ENCODE measurements at regions not wholly inside any gene's neighbourhood (a gene's known extent, or its start where the extent isn't known, plus 50 kb on each side); places are given as distances from the start of the nearest gene placed in this dataset.

GRCh38 chr2:220356076-220356475, 728.6 kb downstream of the SLC4A3 start:
- Histone ChIP-seq H3K56ac (ENCODE audit: insufficient read length, low read depth, low read length) (no peak overlapping the region), H3K79me2 (ENCODE audit: insufficient read depth, low read length) (no peaks in the 10 kb centered on the region), H4K20me1 (ENCODE audit: control insufficient read depth, insufficient read depth, insufficient read length) (no peaks in the 10 kb centered on the region), H3K23ac (ENCODE audit: insufficient read length, low read depth, low read length) (no peak overlapping the region), H3K27ac (ENCODE audit: insufficient read length, low read depth, low read length) (no peak overlapping the region), H2AK5ac (ENCODE audit: insufficient read length, low read length) (no peak overlapping the region), H2BK20ac (ENCODE audit: low read depth, low read length, poor library complexity, severe bottlenecking) (no peak overlapping the region), H3K4me2 (ENCODE audit: insufficient read depth, insufficient read length, low read length) (no peak overlapping the region), H3K27me3 (ENCODE audit: insufficient read depth, low read length) (no peaks in the 10 kb centered on the region), H3K9me3 (ENCODE audit: control insufficient read depth, low read depth, low read length) (no peaks in the 10 kb centered on the region), H2BK15ac (ENCODE audit: low read depth, low read length) (no peak overlapping the region), H2BK120ac (ENCODE audit: low read depth, low read length, poor library complexity, severe bottlenecking) (no peak overlapping the region), H3K79me1 (ENCODE audit: insufficient read depth, low read depth, low read length, poor library complexity, severe bottlenecking) (no peaks in the 10 kb centered on the region), H3K9ac (ENCODE audit: extremely low read depth, insufficient read length, low read length) (no peak overlapping the region), H3K4ac (ENCODE audit: low read depth, low read length) (no peak overlapping the region), H3T11ph (ENCODE audit: low read length) (no peak overlapping the region), H2BK5ac (ENCODE audit: insufficient read length, low read length) (no peak overlapping the region), H2AFZ (ENCODE audit: low read length) (no peak overlapping the region), H4K8ac (replicated peaks; ENCODE audit: insufficient read length, low read depth, low read length) (no peak overlapping the region), H3K4me1 (ENCODE audit: insufficient read depth, low read length) (no peaks in the 10 kb centered on the region; the same call in 1 of the 2 replicates), H4K5ac (ENCODE audit: insufficient read length, low read depth, low read length) (no peak overlapping the region), H2BK12ac (ENCODE audit: insufficient read length, low read depth, low read length) (no peak overlapping the region), H3K23me2 (ENCODE audit: insufficient read length, low read depth, low read length, poor library complexity, severe bottlenecking) (no peaks in the 10 kb centered on the region), H3K14ac (ENCODE audit: insufficient read depth, low read length) (no peak overlapping the region), H4K91ac (ENCODE audit: insufficient read length, low read depth, low read length) (no peak overlapping the region), H3K18ac (ENCODE audit: insufficient read length, low read depth, low read length) (no peak overlapping the region)
- no peaks in the 10 kb centered on the region for H3K27me3 Mint-ChIP-seq (ENCODE audit: low read depth)
- WGBS (ENCODE audit: extremely low coverage, insufficient read length, low lambda C conversion rate), result no CpG with 5 or more reads among the region's 1 CpG
- no peak for DNase-seq
- H3K4me3 Mint-ChIP-seq, result no peak overlapping the region
- TF ChIP-seq CTCF (conservative IDR thresholded peaks at IDR 0.05), result no peak
- H3K27ac Mint-ChIP-seq, result no peak overlapping the region
- peaks cover 4% of the 10 kb centered on the region in 2 experiments; a peak in 3 of 5 replicates for H3K9me3 Mint-ChIP-seq
- no peaks in the 10 kb centered on the region for H3K36me3 Mint-ChIP-seq (ENCODE audit: insufficient read depth in 1 of 3, low read depth in 3 of 3)
- H3K4me1 Mint-ChIP-seq, result peaks cover 6% of the 10 kb centered on the region in 2 experiments
